ENCODE measurements at regions not wholly inside any gene's neighbourhood (a gene's known extent, or its start where the extent isn't known, plus 50 kb on each side); places are given as distances from the start of the nearest gene placed in this dataset.

- Mint-ChIP-seq H3K4me3 (no peak overlapping the region), H3K27ac (no peak overlapping the region), H3K27me3 (no peaks in the 10 kb centered on the region), H3K4me1 (no peaks in the 10 kb centered on the region), H3K36me3 (ENCODE audit: low read depth) (no peaks in the 10 kb centered on the region), H3K9me3 (no peaks in the 10 kb centered on the region)
- CTCF ChIA-PET, result interaction anchor here (0.8 kb wide), 1 partner anchor 9 kb away, joined by 5 read pairs; no protein-coding TSS in a partner anchor
- POLR2A ChIA-PET, result no interaction called here
- no peak for DNase-seq
Measured at GRCh38 chr1:91071838-91072237, 50.0 kb upstream of the ZNF644 start.
